K562 (cell line): ENCODE measurements at regions not wholly inside any gene's neighbourhood (a gene's known extent, or its start where the extent isn't known, plus 50 kb on each side); places are given as distances from the start of the nearest gene placed in this dataset.

Experiments used
- CAMTA2 ChIP-seq: fragments of 250-450 bp; sonication (Bioruptor Pico); conservative IDR thresholded peaks from 2 replicates; pipeline ENCODE4 v1.5.1; 2022
- CBFA2T2 ChIP-seq: fragments of 450-650 bp; conservative IDR thresholded peaks from 2 replicates; pipeline ENCODE4 v1.6.1; 2017; ENCODE audit warnings: mild to moderate bottlenecking
- CBX5 ChIP-seq: IDR thresholded peaks from 2 replicates; pipeline ENCODE4 v1.6.1; 2014; ENCODE audit warnings: low read depth, borderline replicate concordance
- CREM ChIP-seq: IDR thresholded peaks from 2 replicates; pipeline ENCODE4 v1.6.1; 2014; ENCODE audit warnings: antibody characterized with exemption, low read depth
- DMBX1 ChIP-seq: fragments of 250-450 bp; sonication (Bioruptor Pico); IDR thresholded peaks from 2 replicates; pipeline ENCODE4 v1.8.0; 2022; ENCODE audit warnings: inconsistent platforms, mild to moderate bottlenecking, moderate library complexity, borderline replicate concordance
- E2F5 ChIP-seq: sonication (generic); formaldehyde crosslinking; IDR thresholded peaks from 2 replicates; pipeline ENCODE4 v1.8.0; 2022; ENCODE audit warnings: mild to moderate bottlenecking, missing genetic modification reagents
- FOXA1 ChIP-seq: fragments of 450-650 bp; IDR thresholded peaks from 2 replicates; pipeline ENCODE4 v1.6.1; 2016; ENCODE audit warnings: mild to moderate bottlenecking, borderline replicate concordance
- FOXA3 ChIP-seq, 2 experiments: fragments of 450-650 bp in 1 of 2; sonication (generic) in 1 of 2; formaldehyde crosslinking; IDR thresholded peaks in 1 of 2; conservative IDR thresholded peaks in 1 of 2; 2 replicates each; pipeline versions ENCODE4 v1.4.0 to v1.8.0; 2020 to 2022; ENCODE audit warnings: mild to moderate bottlenecking in 2 of 2, missing genetic modification reagents in 1 of 2
- FOXM1 ChIP-seq, 2 experiments: fragments of 450-650 bp in 1 of 2; sonication (generic) in 1 of 2; formaldehyde crosslinking in 1 of 2; IDR thresholded peaks; 2 replicates each; pipeline versions ENCODE4 v1.6.1 to v1.9.0; 2017 to 2022; ENCODE audit warnings: low read depth in 2 of 2, mild to moderate bottlenecking in 2 of 2, missing genetic modification reagents in 1 of 2, moderate library complexity in 1 of 2
- GTF2B ChIP-seq: IDR thresholded peaks from 2 replicates; pipeline ENCODE4 v1.6.1; 2011; ENCODE audit not compliant: insufficient read length; ENCODE audit errors: extremely low read depth
- HDAC2 ChIP-seq: fragments of 450-650 bp; IDR thresholded peaks from 2 replicates; pipeline ENCODE4 v1.6.1; 2016; ENCODE audit warnings: mild to moderate bottlenecking
- ILF3 ChIP-seq: fragments of 450-650 bp; IDR thresholded peaks from 2 replicates; pipeline ENCODE4 v1.6.1; 2018; ENCODE audit warnings: antibody characterized with exemption, mild to moderate bottlenecking, moderate library complexity, borderline replicate concordance
- KAT2B ChIP-seq: IDR thresholded peaks from one replicate; pipeline ENCODE4 v1.6.1; 2012; ENCODE audit warnings: low read depth, mild to moderate bottlenecking, control low read depth, inconsistent platforms, low read length, moderate library complexity
- MAX ChIP-seq: sonication (generic); formaldehyde crosslinking; IDR thresholded peaks from 2 replicates; pipeline ENCODE4 v1.9.0; 2022; ENCODE audit warnings: mild to moderate bottlenecking, missing genetic modification reagents
- NCOA2 ChIP-seq, 2 experiments: fragments of 450-650 bp; IDR thresholded peaks; 2 replicates each; pipeline ENCODE4 v1.6.1; 2018; ENCODE audit warnings: mild to moderate bottlenecking in 2 of 2, moderate library complexity in 1 of 2; ENCODE audit not compliant: partially characterized antibody in 2 of 2
- NR2C2 ChIP-seq, 2 experiments: fragments of 200-800 bp in 1 of 2; sonication (Bioruptor generic) in 1 of 2; sonication (generic) in 1 of 2; formaldehyde crosslinking in 1 of 2; IDR thresholded peaks; 2 replicates each; pipeline versions ENCODE4 v1.6.1 to v1.8.0; 2016 to 2022; ENCODE audit warnings: mild to moderate bottlenecking in 1 of 2, missing compliant biosample characterization in 1 of 2, missing genetic modification characterization in 1 of 2, missing genetic modification reagents in 1 of 2
- PKNOX1 ChIP-seq: fragments of 450-650 bp; IDR thresholded peaks from 2 replicates; pipeline ENCODE4 v1.6.1; 2016
- POLR2B ChIP-seq: fragments of 450-650 bp; IDR thresholded peaks from 2 replicates; pipeline ENCODE4 v1.6.1; 2018; ENCODE audit warnings: low read depth; ENCODE audit not compliant: partially characterized antibody
- RCOR1 ChIP-seq, 2 experiments: IDR thresholded peaks; 2 replicates each; pipeline ENCODE4 v1.6.1; 2012; ENCODE audit warnings: low read depth in 2 of 2, low read length in 2 of 2, borderline replicate concordance in 1 of 2, improper control_type of control experiment in 1 of 2
- SIN3B ChIP-seq: fragments of 450-650 bp; IDR thresholded peaks from 2 replicates; pipeline ENCODE4 v1.6.1; 2017; ENCODE audit warnings: low read depth, mild to moderate bottlenecking, moderate library complexity
- TCF3 ChIP-seq: sonication (generic); formaldehyde crosslinking; IDR thresholded peaks from 2 replicates; pipeline ENCODE4 v1.4.0; 2020; ENCODE audit warnings: mild to moderate bottlenecking, missing genetic modification reagents
- THRAP3 ChIP-seq: fragments of 450-650 bp; IDR thresholded peaks from 2 replicates; pipeline ENCODE4 v1.6.1; 2016; ENCODE audit warnings: mild to moderate bottlenecking, inconsistent platforms, borderline replicate concordance
- ZFP30 ChIP-seq: fragments of 250-450 bp; sonication (Bioruptor Pico); IDR thresholded peaks from 2 replicates; pipeline ENCODE4 v1.8.0; 2022; ENCODE audit warnings: moderate library complexity, mild to moderate bottlenecking, inconsistent platforms, borderline replicate concordance
- ZNF311 ChIP-seq: fragments of 250-450 bp; sonication (Bioruptor Pico); IDR thresholded peaks from 2 replicates; pipeline ENCODE4 v1.4.0; 2020; ENCODE audit warnings: mild to moderate bottlenecking, moderate library complexity
- ZNF384 ChIP-seq: IDR thresholded peaks from 2 replicates; pipeline ENCODE4 v1.6.1; 2012; ENCODE audit warnings: low read depth, low read length, improper control_type of control experiment
- ZNF655 ChIP-seq: fragments of 250-450 bp; sonication (Bioruptor Pico); IDR thresholded peaks from 2 replicates; pipeline ENCODE4 v1.5.0; 2021

GRCh38 chr2:208638059-208638458 is 231.5 kb downstream of the PTH2R start (continued):
- TF ChIP-seq RCOR1 (IDR thresholded peaks at IDR 0.05; ENCODE audit: borderline replicate concordance in 1 of 2, low read depth in 2 of 2, low read length in 2 of 2) = peak in 1 of 2 experiments; percentile 78; a peak in 2 of 4 replicates
- TF ChIP-seq CBFA2T2 = peak; percentile 86
- no peak for TF ChIP-seq DMBX1 (CRISPR knock-in tag)
- no peak for TF ChIP-seq ZFP30 (CRISPR knock-in tag)
- TF ChIP-seq ZNF384 = no peak
- no peak for TF ChIP-seq KAT2B
- no peak for TF ChIP-seq SIN3B
- TF ChIP-seq ILF3 = no peak
- TF ChIP-seq NCOA2 (IDR thresholded peaks at IDR 0.05; ENCODE audit: partially characterized antibody in 2 of 2) = no peak
- peak in 1 of 2 experiments; percentile 86; a peak in 2 of 4 replicates for TF ChIP-seq FOXA3 (CRISPR knock-in tag; conservative IDR thresholded peaks at IDR 0.05 in 1 of 2, IDR thresholded peaks at IDR 0.05 in 1 of 2)
- no peak for TF ChIP-seq ZNF311
- TF ChIP-seq FOXA1 = peak; percentile 80; the same call in 1 of the 2 replicates
- no peak for TF ChIP-seq THRAP3
- 0 out of 2 replicates have a peak, but pooled peaks have one; percentile 18 for TF ChIP-seq CREM
- TF ChIP-seq NR2C2 (CRISPR knock-in tag; IDR thresholded peaks at IDR 0.05) = no peak
- peak; percentile 50; the same call in 1 of the 2 replicates for TF ChIP-seq NR2C2 (tag; IDR thresholded peaks at IDR 0.05)
- TF ChIP-seq PKNOX1 = peak; percentile 24; the same call in 1 of the 2 replicates
- peak; percentile 63; the same call in 1 of the 2 replicates for TF ChIP-seq HDAC2
- TF ChIP-seq MAX (CRISPR knock-in tag) = no peak
- TF ChIP-seq TCF3 (CRISPR knock-in tag) = peak; percentile 72
- peak; percentile 30; the same call in 1 of the 2 replicates for TF ChIP-seq FOXM1 (IDR thresholded peaks at IDR 0.05; ENCODE audit: low read depth)
- TF ChIP-seq FOXM1 (CRISPR knock-in tag; IDR thresholded peaks at IDR 0.05; ENCODE audit: low read depth) = no peak
- TF ChIP-seq ZNF655 = no peak
- no peak for TF ChIP-seq E2F5 (CRISPR knock-in tag)
- no peak for TF ChIP-seq GTF2B
- TF ChIP-seq POLR2B = no peak
- TF ChIP-seq CAMTA2 (CRISPR knock-in tag) = no peak
- no peak for TF ChIP-seq CBX5
